ENCODE measurements at regions not wholly inside any gene's neighbourhood (a gene's known extent, or its start where the extent isn't known, plus 50 kb on each side); places are given as distances from the start of the nearest gene placed in this dataset.
A peak's percentile ranks its signal among the peaks of the same experiment; 100 is the strongest.

DNA sequence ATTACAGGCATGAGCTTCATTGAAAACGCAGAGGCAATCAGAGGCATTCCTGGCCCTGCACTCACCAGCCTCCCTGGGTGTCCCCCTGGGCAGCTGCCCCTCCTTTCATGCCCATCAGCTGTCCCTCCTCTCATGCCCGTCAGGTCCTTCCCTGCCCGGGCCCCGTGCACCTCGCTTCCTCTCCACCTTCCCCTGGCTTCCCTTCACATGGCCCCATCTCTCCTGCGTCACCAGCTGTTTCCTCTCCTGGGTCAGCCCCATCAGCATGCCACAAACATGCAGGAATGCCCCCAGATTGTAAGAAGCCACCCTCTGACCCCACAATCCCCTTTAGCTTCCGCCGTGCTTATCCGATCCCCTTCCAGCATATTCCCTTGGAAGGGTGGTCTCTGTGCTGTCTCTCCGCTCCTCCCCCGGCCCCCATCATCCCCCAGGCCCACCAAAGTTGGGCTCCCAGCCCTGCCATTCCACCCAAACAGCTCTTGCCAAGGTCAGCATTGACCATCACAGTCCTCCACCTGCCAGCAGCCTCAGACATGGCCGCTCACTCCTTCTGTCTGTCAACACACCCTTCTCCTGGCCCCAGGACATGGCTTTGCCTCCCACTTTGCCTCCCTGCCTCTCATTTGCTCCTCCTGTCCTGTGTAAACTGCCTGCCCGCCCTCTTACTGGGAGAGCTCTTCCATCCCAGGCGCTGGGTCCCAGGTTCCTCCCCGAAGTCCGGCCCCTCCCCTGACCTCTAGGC, 98.6 kb upstream of the IER5L start:
- DNase-seq: no peak

DNA sequence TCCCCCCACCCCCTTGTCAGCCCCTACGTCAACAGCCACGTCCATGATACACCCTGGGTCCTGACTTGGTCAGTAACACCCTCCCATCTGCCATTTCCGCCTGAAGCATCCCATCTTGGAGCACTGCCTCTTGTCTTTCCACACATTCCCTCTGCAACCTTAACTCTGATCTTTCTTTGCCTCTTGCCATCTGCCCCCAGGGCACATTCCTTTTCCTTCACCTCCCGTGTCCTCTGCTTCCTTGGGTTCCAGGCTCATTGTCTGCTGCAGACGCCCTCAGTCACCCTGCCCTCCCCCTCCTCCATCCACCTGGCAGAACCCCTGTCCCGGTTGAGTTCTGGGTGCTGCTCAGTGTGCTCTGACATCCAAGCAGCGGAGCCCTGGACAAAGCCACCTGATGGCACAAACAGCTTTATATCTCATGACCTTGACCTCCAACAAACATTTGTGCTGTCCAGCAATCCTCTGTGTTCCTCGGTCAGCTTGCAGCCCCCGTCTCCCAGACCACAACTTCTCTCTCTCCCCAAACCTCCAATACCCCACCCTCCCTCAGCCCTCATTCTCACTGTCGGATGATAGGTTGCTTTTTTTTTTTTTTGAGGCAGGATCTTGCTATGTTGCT, 97.7 kb upstream of the IER5L start:
- DNase-seq: no peak

DNA sequence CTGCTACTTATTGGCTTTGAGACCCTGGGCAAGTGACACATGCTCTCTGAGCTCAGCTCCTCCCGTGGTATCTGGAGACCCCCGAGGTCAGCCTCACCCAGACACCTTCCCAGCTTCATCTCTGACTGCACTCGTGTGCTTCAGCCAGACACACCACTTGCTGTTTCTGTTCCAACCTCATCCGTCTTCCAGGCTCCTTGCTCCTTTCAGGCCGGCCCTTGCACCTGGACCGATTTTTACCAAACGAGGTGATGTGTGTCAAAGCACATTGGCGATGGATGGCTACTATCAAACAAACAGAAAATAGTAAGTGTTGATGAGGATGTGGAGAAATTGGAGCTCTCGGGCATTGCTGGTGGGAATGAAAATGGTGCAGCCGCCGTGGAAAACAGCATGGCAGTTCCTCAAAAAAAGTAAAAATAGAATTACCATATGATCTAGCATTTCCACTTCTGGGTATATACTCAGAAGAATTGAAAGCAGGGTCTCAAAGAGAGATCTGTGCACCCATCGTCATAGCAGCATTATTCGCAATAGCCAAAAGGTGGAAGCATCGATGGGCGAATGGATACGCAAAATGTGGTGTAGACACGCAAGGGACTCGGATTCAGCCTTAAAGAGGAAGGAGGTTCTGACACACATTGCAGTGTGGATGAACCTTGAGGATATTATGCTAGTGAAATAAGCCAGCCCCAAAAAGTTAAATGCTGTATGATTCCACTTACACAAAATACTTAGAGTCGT, 96.1 kb upstream of the IER5L start:
- DNase-seq: no peak

DNA sequence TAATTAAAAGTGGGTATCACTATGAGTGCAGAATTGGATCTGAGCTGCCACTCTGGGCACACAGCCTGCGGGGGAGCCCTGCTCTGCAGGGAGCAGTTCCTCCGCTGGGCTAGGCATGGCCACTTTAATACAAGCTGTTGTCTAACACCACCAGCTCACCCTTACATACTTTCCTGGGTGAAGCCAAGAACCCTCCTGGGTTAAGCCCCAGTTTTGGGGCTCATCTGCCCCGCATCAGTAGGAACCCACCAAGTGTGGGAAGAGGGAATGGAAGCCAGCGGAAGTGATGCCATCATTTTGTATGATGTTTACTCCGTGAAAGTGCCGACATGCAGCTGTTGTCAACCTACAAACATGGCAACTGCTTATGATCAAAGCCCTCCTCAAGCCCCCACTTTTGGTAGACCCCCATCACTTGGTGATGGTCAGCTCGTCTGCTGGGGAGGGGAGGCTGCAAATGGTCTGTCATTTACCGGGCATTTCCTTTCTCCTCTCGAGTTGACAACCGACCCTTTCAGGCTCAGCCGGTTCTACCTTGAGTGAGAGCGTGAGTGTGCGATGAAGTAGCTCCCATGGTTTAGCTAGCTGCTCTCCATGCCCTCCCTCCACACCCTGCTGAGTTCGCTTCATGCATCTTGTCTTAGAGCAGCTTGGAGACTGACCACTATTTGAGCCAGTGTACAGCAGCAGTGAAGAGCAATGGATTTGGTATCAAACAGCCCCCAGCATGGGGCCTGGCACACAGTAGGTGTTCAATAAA, 95.3 kb upstream of the IER5L start:
- no peak for DNase-seq

DNA sequence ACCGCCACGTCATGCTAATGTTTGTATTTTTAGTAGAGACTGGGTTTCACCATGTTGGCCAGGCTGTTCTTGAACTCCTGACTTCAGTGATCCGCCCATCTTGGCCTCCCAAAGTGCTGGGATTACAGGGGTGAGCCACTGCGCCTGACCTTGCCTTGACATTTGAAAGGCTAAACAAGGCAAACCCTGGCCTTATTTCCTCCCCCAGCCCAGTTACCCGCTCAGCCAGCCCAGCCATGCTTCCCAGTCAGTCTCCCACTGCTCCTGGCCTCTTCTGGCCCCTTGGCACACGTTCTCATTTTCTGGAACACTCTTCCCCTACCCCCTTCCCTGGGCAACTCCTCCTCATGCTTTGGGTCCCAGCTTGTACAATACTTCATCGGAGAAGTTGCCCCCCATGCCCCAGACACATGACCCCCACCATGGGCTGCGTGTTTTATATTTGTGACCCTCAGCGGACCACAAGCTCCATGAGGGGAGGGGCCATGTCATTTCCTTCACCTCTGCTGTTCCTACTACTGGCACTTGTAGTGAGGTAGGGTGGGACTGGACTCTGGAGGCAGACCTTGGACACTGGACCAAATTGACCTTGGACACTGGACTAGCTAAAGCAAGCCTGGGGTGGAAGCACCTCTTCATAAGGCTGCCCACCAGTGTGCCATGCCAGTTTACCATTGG, 94.4 kb upstream of the IER5L start:
- no peak for DNase-seq

DNA sequence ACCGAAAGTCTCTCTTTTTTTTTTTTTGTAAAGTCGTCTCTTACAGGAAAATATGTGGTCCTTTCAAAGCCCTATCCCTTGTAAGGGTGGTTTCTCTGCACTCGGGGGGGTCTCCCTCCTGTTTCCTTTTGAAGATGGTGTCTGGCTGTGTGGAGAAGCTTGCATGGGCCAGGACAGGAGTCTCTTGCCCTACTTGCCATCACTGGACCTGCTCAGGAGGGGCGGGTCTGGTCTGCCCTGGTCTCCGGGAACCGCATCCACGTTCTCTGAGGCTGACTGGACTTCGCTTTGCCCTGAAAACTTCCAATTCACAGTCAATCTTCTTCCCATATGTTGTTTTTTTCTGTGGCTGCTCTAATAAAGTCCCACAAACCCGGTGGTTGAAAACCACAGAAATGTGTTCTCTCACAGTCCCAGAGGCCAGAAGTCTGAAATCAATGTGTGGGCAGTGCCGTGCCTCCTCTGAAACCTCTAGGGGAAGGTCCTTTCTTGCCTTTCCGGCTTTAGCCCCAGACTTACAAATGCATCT, 92.9 kb upstream of the IER5L start:
- peak; percentile 29 for DNase-seq

DNA sequence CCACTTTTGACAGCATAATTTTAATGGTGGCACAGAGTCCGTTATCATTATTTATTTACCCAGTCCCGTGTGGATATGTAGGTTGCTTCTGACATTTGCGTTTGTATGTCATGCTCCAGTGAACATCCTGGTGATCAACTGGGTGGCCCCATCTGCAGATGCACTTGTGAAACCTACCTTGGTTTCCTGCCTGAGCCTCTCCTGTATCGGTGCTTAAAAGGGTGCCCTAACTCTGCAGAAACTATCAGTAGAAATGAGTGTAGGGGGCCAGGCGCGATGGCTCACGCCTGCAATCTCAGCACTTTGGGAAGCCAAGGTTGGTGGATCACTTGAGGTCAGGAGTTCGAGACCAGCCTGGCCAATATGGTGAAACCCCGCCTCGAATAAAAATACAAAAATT, 92.1 kb upstream of the IER5L start:
- no peak for DNase-seq

DNA sequence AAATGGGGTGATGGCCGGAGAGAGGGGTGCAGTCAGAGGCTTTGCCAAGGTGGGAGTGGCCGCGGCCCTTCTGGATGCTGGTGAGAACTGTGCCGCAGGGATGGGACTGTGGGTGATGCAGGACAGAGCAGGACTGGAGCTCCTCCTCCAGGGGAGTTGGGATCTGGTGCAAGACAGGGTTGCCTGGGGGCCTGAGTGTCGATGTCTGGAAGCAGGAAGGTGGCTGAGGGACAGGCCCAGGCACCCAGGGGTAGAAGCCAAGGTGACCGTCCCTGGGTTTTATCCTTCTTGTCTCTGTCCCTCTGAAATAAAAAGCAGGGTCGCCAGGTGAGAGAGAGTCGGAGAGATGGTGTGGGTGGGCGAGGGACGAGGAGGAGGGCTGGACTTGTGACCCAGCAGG, 89.1 kb upstream of the IER5L start:
- DNase-seq: no peak

DNA sequence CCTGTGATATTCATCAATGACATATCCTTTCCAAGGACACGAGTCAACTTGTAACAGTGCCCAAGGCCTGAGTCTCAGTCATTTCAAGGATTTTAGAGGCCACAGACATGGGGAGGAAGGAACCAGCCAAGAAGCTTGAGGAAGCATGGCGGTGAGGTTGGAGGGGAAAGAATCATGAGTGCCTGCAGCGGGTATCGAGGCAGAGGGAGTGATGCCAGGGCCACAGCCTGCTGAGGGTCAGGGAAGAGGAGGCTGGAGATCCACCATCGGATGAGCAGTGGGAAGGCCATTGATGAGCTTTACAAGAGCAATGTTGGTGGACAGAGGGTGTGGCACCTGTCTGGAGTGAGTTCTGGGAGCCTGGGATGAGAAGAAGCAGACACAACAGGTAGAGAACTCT, 88.5 kb upstream of the IER5L start:
- no peak for DNase-seq

DNA sequence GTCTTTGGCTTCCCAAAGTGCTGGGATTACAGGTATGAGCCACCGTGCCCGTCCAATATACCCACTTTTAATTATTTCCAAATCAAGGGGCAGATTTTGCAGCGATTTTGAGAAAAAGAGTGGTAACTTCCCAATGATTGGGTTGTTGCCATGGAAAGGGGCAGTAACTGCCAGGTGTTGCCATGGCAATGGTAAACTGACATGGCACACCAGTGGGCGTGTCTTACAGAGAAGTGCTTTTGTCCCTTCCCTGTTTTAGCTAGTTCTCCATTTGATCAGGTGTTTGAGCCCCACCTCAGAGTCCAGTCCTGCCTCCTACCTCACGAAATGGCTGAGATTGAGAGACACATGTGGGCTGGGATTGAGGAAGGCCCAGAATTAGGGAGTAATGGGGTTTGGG, 86.3 kb upstream of the IER5L start:
- DNase-seq: no peak

DNA sequence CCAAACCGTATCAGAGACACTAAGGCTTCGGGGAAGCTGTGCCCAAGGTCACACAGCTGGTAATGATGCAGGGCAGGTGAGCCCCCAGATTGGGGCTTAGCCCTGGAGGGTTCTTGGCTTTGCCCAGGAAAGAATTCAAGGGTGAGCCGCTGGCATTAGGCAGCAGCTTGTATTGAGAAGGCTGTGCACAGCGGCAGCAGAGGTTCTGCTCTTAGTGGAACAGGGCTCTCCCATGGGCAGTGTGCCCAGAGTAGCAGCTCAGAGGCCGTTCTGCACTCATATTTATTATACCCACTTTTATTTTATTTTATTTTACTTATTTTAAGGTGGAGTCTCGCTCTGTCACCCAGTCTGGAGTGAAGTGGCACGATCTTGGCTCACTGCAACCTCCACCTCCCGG, 85.8 kb upstream of the IER5L start:
- no peak for DNase-seq

DNA sequence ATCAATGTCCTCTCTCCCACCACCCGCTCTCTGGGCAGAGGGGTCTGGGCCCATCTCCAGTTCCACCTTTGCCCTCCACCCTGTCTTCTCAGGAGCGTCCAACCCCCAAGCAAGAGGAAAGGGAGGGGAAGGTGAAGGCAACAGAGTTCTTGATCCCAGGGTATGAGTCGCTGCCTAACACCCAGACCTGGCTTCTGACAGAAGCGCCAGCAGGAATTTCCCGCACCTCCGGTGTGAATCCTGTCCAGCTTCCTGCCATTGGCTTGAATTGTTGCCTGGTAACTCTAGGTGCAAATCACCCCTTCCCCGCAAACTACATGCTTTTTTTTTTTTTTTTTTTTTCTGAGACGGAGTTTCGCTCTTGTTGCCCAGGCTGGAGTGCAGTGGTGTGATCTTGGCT, 84.2 kb upstream of the IER5L start:
- no peak for DNase-seq

DNA sequence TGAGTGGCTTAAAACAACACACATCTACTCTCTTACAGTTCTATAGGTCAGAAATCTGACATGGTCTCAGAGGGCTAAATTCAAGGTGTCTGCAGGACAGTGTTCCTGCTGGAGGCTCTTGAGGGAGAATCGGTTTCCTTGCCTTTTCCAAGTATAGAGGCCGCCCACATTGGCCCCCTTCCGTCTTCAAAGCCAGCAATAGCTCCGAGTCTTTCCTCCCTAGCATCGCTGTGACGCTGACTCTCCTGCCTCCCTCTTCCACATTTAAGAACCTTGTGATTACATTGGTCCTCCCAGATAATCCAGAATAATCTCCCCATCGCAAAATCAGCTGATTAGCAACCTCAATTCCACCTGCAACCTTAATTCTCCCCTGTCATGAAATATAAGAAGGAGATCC, 81.3 kb upstream of the IER5L start:
- no peak for DNase-seq

DNA sequence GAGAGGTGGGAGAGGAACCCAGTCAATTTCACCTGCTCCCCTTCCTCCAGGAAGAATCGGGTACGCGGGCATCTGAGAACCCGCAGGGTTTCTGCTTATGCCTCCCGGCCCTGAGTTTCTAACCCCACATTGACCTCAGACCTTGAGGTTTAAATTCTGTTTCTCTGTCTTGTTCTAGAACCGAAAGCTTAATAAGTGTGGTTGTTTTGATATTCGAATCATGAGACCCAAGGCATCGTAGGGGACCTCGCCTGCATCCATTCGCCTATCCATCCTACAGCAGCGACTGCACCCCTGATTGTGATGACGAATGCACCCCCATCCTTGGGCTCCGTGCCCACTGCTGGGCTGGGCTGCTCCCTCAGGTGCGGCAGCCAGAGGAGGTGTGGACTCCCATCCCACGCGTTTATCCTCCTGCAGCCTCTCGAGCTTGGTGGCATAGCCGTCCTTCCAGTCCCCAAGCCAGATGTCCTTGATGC, 80.8 kb upstream of the IER5L start:
- no peak for DNase-seq

DNA sequence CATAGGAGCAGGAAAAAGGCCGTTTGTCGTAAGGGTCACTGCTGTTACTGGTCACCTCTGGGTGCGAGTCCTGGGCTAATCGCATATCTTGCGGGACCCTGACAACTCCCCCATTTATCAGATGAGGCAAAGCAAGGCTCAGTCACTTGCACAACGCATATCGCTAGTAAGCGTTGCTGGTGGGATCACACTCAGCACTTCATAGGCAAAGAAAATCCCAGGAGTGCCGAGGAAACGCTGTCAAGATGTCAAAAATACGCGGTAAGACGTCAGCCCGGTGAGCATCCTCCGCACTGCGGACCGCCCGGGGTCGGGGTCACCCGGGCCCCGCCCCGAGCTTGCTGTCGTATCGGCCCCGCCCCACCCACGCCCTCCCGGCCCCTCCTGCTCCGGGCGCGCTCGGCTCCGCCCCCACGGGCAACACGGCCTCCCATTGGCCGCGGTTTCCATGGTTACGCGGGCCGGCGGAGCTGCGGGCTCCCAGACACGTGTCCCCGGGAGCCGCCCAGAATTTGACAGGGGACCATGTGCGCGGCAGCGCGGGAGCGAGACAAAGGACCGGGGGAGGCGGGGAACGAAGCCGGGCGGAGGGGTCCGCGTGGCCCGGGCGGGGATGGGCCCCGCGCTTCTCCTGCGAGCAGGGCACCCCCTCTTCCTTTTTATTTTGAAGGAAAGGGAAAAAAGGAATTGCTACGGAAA, 80.2 kb upstream of the IER5L start:
- DNase-seq: no peak

DNA sequence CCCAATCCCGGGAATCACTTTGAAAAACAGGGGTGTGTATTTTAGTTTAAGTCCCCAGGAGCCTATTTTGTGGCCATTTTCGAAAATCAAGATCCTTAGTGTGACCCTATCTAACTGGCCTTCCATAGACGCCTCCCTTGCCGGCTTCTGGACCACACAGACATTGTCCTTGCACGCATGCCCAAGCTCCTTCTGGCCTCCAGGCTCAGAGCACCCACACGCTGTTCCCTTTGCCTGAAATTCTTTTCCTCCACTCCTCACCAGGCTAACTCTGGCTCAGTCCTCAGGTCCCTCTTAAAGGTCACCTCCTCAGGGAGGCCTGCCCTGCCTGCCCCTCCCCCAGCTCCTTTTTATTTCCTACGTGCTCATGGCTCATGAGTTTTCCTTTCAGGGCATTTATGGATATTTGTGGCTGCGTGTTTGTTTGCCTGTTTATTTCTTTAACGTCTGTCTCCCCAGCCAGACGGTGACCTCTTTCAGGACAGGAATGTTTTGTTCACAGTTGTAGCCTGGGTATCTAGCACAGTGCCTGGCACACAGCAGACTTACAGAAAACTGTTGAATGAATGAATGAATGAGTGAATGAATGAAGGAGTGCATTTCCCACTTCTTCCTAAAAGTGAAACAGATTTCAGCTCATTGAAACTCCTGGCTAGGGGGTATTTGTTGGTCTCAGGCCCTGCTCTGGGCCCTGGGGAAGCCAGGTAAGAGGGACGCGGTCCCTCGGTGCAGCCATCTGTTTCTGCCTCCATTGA, 79.1 kb upstream of the IER5L start:
- DNase-seq: no peak

DNA sequence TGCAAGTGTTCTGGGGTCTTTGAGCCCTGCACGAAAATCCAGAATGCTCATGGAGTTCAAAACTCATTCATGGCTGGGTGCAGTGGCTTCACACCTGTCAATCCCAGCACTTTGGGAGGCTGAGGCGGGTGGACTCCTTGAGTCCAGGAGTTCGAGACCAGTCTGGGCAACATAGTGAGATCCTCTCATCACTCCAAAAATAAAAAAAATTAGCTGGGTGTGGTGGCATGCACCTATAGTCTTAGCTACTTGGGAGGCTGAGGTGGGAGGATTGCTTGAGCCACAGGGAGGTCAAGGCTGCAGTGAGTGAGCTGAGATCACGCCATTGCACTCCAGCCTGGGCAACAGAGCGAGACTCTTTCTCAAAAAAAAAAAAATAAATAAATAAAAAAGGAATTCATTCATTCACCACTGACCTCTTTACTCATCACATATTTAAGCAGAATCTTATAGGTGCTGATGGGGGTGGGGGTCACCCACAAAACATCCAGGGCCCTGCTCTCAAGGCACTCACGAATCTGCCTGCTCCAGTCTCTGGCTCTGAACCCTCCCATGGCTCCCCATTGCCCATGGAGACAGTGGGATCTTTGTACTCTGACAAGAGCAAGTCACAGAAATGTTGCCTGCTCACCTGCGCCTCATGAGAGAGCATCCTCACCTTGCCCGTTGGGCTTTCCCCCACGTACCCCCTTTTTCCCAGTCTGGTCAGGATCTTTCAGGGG, 76.7 kb upstream of the IER5L start:
- DNase-seq: no peak

DNA sequence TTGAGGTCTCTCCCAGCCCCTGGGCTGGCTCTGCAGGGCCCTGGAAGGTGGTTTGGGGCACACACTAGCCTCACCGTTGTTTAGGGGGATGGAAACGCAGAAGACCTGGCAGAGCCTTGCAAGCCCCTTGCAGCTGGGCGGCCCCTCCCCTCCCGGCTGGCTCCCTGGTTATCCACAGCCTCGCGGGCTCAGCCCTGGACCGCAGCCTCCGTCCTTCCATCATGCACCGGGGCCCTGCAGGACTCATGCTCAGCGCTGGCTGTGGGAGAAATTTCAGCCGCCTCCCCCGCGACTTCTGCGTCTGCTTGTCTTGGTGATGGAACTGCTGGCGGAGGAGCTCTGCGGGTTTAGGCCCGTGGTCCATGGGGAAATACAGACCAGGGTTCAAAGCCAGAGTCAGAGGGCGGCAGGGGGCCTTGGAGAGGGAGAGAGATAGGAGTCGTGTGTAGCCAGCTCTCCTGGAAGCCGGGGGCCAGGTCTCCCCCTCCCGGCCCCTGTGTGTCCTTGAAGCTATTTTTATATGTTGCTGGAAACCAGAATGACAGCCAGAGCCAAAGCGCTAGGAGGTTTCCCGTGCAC, 75.8 kb upstream of the IER5L start:
- DNase-seq: no peak

DNA sequence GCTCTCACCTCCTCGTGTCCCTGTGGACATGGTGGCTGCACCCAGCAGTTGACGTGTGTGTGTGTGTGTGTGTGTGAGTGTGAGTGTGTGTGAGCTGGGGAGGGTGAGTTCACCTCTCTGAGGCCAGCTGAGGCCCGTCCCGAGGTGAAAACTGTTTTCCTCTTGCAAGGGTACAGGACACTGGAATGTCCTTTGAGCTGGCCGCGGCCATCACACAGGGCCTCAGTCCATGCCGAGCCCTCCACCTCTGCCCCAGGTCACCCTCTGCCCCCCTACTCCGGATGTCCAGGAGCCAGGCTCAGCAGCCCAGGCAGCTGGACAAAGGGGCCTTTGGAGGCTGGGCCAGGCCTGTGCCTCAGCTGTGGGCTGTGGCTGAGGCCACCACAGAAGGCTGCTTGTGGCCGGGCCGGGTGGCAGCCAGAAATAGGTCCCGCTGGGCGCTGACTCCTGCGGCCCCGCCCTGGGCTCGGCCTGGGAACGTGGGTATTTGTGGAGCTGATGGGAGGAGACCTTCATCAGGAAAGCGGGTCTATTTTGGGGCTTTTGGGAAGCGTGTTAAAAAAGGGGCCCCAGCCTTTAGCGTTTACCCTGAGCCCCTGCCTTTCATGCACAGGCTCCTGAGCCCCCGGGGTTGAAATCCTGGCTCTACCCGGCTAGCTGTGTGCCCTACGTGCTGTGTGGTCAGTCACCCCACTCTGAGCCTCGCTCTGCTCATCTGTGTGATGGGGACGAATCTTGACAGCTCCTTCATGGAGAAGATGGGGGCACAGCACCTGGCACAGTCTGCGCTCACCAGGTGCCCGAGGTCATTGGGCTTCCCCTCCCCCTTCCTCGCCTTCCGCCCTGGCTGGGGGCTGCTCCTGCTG, 75.1 kb upstream of the IER5L start:
- no peak for DNase-seq
